Testis (tissue), 2 donors: ENCODE measurements at regions not wholly inside any gene's neighbourhood (a gene's known extent, or its start where the extent isn't known, plus 50 kb on each side); places are given as distances from the start of the nearest gene placed in this dataset.

ENCODE experiments used
- POLR2A ChIP-seq: fragments of 450-650 bp; IDR thresholded peaks from one replicate; pipeline ENCODE4 v1.6.1; 2017; ENCODE audit warnings: antibody characterized with exemption, mild to moderate bottlenecking, moderate library complexity
- TF ChIP-seq, protein P1 (sequence below), 3 experiments: fragments of 450-650 bp in 2 of 3; fragments of 200-600 bp in 1 of 3; sonication (generic) in 1 of 3; IDR thresholded peaks; one replicate each; pipeline ENCODE4 v1.5.1; 2016 to 2019; ENCODE audit warnings: antibody characterized with exemption in 3 of 3, mild to moderate bottlenecking in 2 of 3, moderate library complexity in 1 of 3

DNA sequence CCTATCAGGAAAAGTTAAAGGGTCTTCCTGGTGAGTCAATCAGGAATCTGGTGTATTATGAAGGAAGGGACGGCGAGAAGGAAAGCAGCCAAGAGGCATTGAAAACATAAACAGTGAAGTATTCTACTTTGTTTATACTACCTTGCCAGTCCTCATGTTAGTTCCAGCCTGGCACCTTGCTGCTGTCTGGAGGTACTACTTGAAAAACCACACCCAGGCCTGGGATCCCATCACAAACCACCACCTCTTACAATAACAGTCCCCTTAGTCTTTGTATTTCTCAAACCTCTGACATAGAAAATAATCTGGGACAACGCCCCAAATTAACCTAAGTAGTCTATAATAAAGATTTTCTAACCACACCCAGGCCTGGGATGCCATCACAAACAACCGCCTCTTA, 676.7 kb upstream of the SOX9 start:
- TF ChIP-seq, protein P1, sequence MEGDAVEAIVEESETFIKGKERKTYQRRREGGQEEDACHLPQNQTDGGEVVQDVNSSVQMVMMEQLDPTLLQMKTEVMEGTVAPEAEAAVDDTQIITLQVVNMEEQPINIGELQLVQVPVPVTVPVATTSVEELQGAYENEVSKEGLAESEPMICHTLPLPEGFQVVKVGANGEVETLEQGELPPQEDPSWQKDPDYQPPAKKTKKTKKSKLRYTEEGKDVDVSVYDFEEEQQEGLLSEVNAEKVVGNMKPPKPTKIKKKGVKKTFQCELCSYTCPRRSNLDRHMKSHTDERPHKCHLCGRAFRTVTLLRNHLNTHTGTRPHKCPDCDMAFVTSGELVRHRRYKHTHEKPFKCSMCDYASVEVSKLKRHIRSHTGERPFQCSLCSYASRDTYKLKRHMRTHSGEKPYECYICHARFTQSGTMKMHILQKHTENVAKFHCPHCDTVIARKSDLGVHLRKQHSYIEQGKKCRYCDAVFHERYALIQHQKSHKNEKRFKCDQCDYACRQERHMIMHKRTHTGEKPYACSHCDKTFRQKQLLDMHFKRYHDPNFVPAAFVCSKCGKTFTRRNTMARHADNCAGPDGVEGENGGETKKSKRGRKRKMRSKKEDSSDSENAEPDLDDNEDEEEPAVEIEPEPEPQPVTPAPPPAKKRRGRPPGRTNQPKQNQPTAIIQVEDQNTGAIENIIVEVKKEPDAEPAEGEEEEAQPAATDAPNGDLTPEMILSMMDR (IDR thresholded peaks at IDR 0.05), result no peak
- no peak for TF ChIP-seq POLR2A
